Osteoblast (primary cell): ENCODE measurements at regions not wholly inside any gene's neighbourhood (a gene's known extent, or its start where the extent isn't known, plus 50 kb on each side); places are given as distances from the start of the nearest gene placed in this dataset.
"Not testable (repeated sequence)": the region's sequence is repeated elsewhere in the genome, so short reads cannot be mapped to it uniquely, and the experiment has no call there.

Source experiments
- DNase-seq: peaks from one replicate; pipeline ENCODE4 v3.0.0; 2011; ENCODE audit warnings: low spot score, mixed read lengths; ENCODE audit not compliant: insufficient read length; ENCODE audit errors: missing footprints
- H2AFZ ChIP-seq: 2 replicates; pipeline ENCODE4 v1.6.0; 2011; ENCODE audit warnings: mild to moderate bottlenecking, low read length
- H3K27ac ChIP-seq: 2 replicates; pipeline ENCODE4 v1.5.1; 2011; ENCODE audit warnings: mild to moderate bottlenecking, low read depth, low read length, moderate library complexity
- H3K27me3 ChIP-seq: 2 replicates; pipeline ENCODE4 v1.6.0; 2012; ENCODE audit warnings: mild to moderate bottlenecking, control low read depth, inconsistent platforms, low read length, moderate library complexity; ENCODE audit not compliant: insufficient read depth
- H3K36me3 ChIP-seq: 2 replicates; pipeline ENCODE4 v1.5.1; 2011; ENCODE audit warnings: mild to moderate bottlenecking, low read length, control low read depth, moderate library complexity; ENCODE audit not compliant: insufficient read depth
- H3K4me1 ChIP-seq: 2 replicates; pipeline ENCODE4 v1.5.1; 2011; ENCODE audit warnings: mild to moderate bottlenecking, low read length, control low read depth, moderate library complexity; ENCODE audit not compliant: insufficient read depth
- H3K4me2 ChIP-seq: 2 replicates; pipeline ENCODE4 v1.6.0; 2011; ENCODE audit warnings: mild to moderate bottlenecking, low read length; ENCODE audit not compliant: insufficient read depth
- H3K4me3 ChIP-seq: fragments of 200-600 bp; sonication (generic); 3 replicates; pipeline ENCODE4 v1.5.1; 2012; ENCODE audit warnings: mild to moderate bottlenecking, low read length, inconsistent platforms; ENCODE audit not compliant: insufficient read depth
- H3K79me2 ChIP-seq: 2 replicates; pipeline ENCODE4 v1.6.0; 2012; ENCODE audit warnings: mild to moderate bottlenecking, low read length, control low read depth, inconsistent platforms; ENCODE audit not compliant: insufficient read depth
- H3K9me3 ChIP-seq: 2 replicates; pipeline ENCODE4 v1.5.1; 2011; ENCODE audit warnings: low read depth, low read length, control low read depth
- H4K20me1 ChIP-seq: 2 replicates; pipeline ENCODE4 v1.6.0; 2012; ENCODE audit warnings: mild to moderate bottlenecking, low read length, control low read depth; ENCODE audit not compliant: insufficient read depth
- TF ChIP-seq, protein P1 (sequence below): IDR thresholded peaks from 2 replicates; pipeline ENCODE4 v1.5.1; 2011; ENCODE audit warnings: mild to moderate bottlenecking, low read depth, low read length, moderate library complexity; ENCODE audit errors: extremely low read depth

GRCh38 chr10:31675726-31676125, 252.9 kb downstream of the ARHGAP12 start:
- DNase-seq = no peak
- H3K9me3 ChIP-seq = peaks cover 7% of the 10 kb centered on the region
- H3K36me3 ChIP-seq = no peaks in the 10 kb centered on the region
- no peaks in the 10 kb centered on the region for H4K20me1 ChIP-seq
- no peaks in the 10 kb centered on the region for H3K4me1 ChIP-seq
- no peak overlapping the region for H3K4me2 ChIP-seq
- no peaks in the 10 kb centered on the region for H3K27me3 ChIP-seq
- H2AFZ ChIP-seq = no peak overlapping the region
- no peak overlapping the region for H3K27ac ChIP-seq
- no peak overlapping the region for H3K4me3 ChIP-seq
- TF ChIP-seq, protein P1, sequence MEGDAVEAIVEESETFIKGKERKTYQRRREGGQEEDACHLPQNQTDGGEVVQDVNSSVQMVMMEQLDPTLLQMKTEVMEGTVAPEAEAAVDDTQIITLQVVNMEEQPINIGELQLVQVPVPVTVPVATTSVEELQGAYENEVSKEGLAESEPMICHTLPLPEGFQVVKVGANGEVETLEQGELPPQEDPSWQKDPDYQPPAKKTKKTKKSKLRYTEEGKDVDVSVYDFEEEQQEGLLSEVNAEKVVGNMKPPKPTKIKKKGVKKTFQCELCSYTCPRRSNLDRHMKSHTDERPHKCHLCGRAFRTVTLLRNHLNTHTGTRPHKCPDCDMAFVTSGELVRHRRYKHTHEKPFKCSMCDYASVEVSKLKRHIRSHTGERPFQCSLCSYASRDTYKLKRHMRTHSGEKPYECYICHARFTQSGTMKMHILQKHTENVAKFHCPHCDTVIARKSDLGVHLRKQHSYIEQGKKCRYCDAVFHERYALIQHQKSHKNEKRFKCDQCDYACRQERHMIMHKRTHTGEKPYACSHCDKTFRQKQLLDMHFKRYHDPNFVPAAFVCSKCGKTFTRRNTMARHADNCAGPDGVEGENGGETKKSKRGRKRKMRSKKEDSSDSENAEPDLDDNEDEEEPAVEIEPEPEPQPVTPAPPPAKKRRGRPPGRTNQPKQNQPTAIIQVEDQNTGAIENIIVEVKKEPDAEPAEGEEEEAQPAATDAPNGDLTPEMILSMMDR = no peak
- no peaks in the 10 kb centered on the region for H3K79me2 ChIP-seq

GRCh38 chr10:31669357-31669756, 259.3 kb downstream of the ARHGAP12 start:
- no peak for DNase-seq
- Histone ChIP-seq H3K36me3 (no peaks in the 10 kb centered on the region), H4K20me1 (no peaks in the 10 kb centered on the region), H3K4me2 (no peak overlapping the region), H3K4me1 (no peaks in the 10 kb centered on the region), H2AFZ (no peak overlapping the region), H3K27me3 (no peaks in the 10 kb centered on the region), H3K27ac (no peak overlapping the region), H3K9me3 (no peaks in the 10 kb centered on the region), H3K79me2 (no peaks in the 10 kb centered on the region), H3K4me3 (no peak overlapping the region)
- TF ChIP-seq, protein P1 = no peak

DNA sequence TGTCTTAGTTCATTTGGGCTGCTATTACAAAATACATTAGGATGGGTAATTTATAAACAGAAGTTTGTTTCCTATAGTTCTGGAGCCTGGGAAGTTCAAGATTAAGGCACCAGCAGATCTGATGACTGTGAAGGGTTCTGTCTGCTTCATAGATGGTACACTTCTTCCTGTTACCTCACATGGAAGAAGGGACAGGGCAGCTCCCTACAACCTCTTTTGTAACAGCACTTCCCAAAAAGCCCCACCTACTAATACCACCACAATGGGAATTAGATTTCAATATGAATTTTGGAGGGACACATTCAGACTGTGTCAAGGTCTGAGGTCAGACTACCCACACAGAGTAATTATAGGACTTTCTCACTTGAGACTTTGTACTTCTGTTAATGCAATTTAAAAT, 260.3 kb downstream of the ARHGAP12 start:
- Histone ChIP-seq H3K27me3 (no peaks in the 10 kb centered on the region), H3K36me3 (no peaks in the 10 kb centered on the region), H3K9me3 (no peaks in the 10 kb centered on the region), H3K4me2 (no peak overlapping the region), H4K20me1 (no peaks in the 10 kb centered on the region), H3K27ac (no peak overlapping the region), H3K4me1 (no peaks in the 10 kb centered on the region), H3K79me2 (no peaks in the 10 kb centered on the region), H2AFZ (no peak overlapping the region), H3K4me3 (no peak overlapping the region)
- TF ChIP-seq, protein P1 = no peak
- DNase-seq = no peak

DNA sequence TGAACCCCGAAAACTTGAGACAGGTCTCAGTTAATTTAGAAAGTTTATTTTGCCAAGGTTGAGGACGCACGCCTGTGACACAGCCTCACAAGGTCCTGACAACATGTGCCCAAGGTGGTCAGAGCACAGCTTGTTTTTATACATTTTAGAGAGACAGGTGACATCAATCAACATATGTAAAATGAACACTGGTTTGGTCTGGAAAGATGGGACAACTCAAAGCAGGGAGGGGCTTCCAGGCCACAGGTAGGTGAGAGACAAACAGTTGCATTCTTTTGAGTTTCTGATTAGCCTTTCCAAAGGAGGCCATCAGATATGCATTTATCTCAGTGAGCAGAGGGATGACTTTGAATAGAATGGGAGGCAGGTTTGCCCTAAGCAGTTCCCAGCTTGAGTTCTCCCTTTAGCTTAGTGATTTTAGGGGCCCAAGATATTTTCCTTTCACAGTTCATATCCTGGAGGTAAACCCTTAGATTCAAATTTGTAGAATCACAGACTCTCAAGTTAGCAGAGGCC, 262.8 kb downstream of the ARHGAP12 start:
- H4K20me1 ChIP-seq = not testable (repeated sequence)

More for the DNA sequence above, 262.8 kb downstream of the ARHGAP12 start:
- H3K27me3 ChIP-seq, H3K4me3 ChIP-seq, H2AFZ ChIP-seq, H3K79me2 ChIP-seq, H3K27ac ChIP-seq, H3K36me3 ChIP-seq, H3K9me3 ChIP-seq, H3K4me1 ChIP-seq, H3K4me2 ChIP-seq, DNase-seq: not testable (repeated sequence)
